Fibroblast of mammary gland (primary cell): ENCODE measurements at regions not wholly inside any gene's neighbourhood (a gene's known extent, or its start where the extent isn't known, plus 50 kb on each side); places are given as distances from the start of the nearest gene placed in this dataset.

Experiments
- DNase-seq: peaks from one replicate; pipeline ENCODE4 v3.0.0-alpha.2; 2010; ENCODE audit warnings: low read depth
- H3K4me3 ChIP-seq: 2 replicates; pipeline ENCODE4 v1.5.1; 2011; ENCODE audit warnings: low read depth, mild to moderate bottlenecking, low read length, moderate library complexity; ENCODE audit not compliant: control insufficient read depth
- TF ChIP-seq, protein P1 (sequence below): conservative IDR thresholded peaks from 2 replicates; pipeline ENCODE4 v1.5.1; 2011; ENCODE audit warnings: low read depth, low read length, inconsistent platforms; ENCODE audit not compliant: control insufficient read depth, insufficient read depth

DNA sequence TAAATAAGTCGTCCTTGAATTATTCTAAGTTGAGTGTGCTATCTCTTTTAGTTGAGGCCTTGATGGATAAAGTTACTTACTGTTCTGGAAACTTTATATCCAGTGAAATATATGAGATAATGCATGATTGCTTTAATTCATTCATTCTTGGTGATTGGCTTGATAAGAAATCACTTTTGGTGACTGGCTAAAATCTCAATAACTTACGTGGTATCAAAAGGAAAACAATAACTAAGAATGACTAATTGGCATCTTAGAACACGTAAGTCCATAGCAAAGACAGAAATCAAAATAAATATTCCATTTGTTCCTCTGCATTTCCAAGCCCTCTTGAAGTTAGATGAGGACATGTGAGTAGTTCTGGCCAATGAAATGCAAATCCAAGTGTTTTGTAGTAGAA lies 251.6 kb downstream of the NUP35 start:
- TF ChIP-seq, protein P1, sequence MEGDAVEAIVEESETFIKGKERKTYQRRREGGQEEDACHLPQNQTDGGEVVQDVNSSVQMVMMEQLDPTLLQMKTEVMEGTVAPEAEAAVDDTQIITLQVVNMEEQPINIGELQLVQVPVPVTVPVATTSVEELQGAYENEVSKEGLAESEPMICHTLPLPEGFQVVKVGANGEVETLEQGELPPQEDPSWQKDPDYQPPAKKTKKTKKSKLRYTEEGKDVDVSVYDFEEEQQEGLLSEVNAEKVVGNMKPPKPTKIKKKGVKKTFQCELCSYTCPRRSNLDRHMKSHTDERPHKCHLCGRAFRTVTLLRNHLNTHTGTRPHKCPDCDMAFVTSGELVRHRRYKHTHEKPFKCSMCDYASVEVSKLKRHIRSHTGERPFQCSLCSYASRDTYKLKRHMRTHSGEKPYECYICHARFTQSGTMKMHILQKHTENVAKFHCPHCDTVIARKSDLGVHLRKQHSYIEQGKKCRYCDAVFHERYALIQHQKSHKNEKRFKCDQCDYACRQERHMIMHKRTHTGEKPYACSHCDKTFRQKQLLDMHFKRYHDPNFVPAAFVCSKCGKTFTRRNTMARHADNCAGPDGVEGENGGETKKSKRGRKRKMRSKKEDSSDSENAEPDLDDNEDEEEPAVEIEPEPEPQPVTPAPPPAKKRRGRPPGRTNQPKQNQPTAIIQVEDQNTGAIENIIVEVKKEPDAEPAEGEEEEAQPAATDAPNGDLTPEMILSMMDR = no peak
- no peak overlapping the region for H3K4me3 ChIP-seq
- DNase-seq = no peak

DNA sequence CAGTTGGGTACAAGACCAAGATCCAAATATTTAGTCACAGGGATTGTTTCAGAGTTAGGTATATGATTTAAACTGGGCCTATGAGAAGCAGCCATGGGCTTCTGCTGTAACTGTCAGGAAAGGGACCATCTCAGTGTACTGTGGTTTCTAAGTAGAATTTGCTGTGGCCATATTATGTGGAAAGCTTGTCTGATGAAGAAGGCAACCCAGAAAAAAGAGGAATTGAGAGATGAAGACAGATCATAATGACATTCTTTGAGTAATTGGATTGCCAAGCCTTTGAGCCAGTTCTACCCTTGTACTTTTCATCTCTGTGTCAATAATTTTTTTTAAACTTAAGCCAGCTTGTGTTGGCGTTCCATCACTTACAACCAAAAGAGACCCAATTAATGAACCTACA lies 259.6 kb downstream of the NUP35 start:
- H3K4me3 ChIP-seq = no peak overlapping the region
- no peak for DNase-seq
- TF ChIP-seq, protein P1 = no peak

DNA sequence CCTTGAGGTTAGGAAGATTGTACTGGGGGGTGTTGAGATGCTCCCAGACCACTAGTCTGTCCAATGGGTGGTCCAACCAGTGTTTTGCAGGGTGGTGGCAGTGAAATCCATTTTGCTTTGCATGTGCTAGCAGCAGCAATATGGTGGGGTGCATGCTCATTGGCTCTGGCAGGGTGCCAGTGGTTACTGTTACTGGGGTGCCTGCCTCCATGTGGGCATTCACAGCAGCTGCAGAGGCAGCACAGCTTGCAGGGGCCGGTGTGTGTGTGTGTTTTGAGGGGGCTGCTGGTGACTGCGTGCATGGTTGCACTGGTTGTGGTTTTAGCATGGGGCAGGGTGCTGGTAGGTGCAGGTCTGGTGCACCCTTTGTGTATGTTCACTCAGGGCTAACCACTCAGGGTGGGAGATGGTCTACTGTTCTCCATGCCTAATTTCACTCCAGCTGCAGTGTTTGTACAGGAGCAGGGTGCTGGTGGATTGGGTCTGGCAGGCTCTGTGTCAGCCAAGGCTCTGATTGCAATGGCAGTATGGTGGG lies 265.4 kb downstream of the NUP35 start:
- TF ChIP-seq, protein P1 = no peak
- H3K4me3 ChIP-seq = no peak overlapping the region
- no peak for DNase-seq

DNA sequence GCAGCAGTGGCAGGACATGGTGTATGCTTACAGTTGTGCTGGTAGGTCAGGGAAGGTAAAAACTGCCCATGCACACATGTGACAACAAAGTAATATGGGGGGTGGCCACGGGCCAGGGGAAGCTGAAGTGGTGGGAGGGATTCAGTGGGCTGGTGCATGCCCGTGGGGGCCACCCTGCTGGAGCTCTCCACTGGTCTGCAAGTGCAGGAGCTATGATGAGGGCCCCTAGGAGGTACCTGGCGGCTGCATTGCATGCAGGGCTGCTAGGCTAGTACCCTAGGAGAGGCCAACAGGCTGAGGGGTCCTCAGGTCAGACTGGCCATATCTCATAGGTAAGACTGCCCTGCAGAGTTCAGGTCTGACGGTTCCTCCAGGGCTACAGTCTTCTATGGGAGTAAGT lies 265.9 kb downstream of the NUP35 start:
- no peak overlapping the region for H3K4me3 ChIP-seq
- TF ChIP-seq, protein P1 = no peak
- no peak for DNase-seq

DNA sequence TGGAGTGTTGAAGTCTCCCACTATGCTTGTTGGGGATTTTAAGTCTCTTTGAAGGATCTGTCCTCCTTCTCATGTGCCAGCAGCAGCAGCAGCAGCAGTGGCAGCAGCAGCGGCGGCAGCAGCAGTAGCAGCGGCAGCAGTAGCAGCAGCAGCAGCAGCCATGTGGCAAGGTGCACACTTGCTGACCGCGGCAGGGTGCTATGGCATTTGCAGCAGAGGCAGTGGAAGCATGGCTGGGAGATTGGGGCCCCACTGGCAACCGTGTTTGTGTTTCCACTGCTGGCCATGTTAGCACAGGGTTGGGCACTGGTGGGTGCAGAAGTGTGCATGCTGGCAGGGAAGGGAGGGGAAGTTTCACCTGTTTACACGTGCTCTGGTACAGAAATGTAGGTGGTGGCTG lies 280.1 kb downstream of the NUP35 start:
- TF ChIP-seq, protein P1 = no peak
- H3K4me3 ChIP-seq = no peak overlapping the region
- no peak for DNase-seq

DNA sequence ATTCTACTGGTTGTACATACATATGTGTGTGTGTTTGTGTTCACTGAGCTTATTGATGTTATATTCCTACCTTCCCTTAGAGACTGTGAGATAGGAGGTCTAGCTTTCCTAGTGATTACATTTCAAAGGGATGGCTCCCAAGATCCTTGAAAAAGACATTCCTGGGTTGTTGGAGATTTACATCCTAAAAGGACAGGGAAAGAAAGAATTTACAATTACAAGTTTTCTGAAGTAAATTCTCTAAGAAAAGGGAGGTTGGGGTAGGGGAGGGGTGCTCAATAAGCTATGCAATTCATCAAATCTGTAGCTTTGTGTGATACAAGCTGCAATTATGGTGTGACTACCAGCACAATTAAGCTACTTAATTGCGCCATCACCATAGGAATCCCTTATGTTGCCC lies 284.3 kb downstream of the NUP35 start:
- TF ChIP-seq, protein P1 = no peak
- no peak for DNase-seq
- H3K4me3 ChIP-seq = no peak overlapping the region

DNA sequence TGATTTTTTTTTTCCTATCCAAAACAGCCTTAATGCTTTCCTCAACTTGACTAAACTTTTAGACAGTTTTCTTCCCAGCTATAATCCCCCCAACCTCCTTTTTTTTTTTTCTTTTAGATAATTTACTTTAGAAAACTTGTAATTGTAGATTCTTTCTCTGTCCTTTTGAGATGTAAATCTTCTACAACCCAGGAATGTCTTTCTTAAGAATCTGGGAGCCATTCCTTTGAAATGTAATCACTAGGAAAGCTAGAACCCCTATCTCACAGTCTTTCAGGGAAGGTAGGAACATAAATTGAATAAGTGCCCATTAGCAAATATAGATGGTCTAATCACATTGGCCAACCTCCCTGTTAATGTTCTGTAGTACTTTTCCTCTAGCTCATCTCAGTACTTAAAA lies 285.4 kb downstream of the NUP35 start:
- DNase-seq = no peak
- TF ChIP-seq, protein P1 = no peak
- no peak overlapping the region for H3K4me3 ChIP-seq
